ENCODE measurements at regions not wholly inside any gene's neighbourhood (a gene's known extent, or its start where the extent isn't known, plus 50 kb on each side); places are given as distances from the start of the nearest gene placed in this dataset.

DNA sequence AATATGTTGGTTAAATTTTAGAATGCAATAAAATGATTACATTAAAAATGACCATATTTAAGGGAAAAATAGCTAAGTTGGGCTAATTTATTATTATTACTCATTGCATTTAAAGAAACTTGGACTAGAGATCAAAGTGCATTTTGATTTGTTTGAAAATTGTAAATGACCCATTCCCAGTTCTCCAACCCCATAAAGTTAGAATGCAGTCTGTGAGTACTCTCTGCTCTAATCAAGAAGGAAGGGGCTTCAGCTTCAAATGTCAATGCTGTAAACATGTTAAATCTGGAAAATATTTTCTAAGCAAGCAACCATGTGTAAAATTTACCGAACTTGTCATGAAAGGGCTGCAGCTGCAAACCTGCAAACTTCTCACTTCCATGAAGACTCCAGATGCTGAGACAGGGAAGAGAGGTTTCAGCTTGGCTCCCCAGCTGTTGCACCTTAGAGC lies 232.7 kb downstream of the TTLL7 start:
- TF ChIP-seq POLR2A (IDR thresholded peaks at IDR 0.05) (no peak), CTCF (IDR thresholded peaks at IDR 0.05) (no peak)

All from adrenal gland (tissue), 5 donors.